GM19035 (cell line): ENCODE measurements at regions not wholly inside any gene's neighbourhood (a gene's known extent, or its start where the extent isn't known, plus 50 kb on each side); places are given as distances from the start of the nearest gene placed in this dataset.

Source experiments
- ATAC-seq: cut with Tn5 transposase; IDR thresholded peaks from one replicate; pipeline ENCODE4 v1.9.1; 2021; ENCODE audit not compliant: unreplicated experiment

- ATAC-seq = no peak
Measured at GRCh38 chr22:47739291-47740015, 977.0 kb downstream of the TBC1D22A start.

GRCh38 chr22:47738472-47739013 is 976.1 kb downstream of the TBC1D22A start:
- no peak for ATAC-seq

- no peak for ATAC-seq
Measured at GRCh38 chr22:47736186-47737034, 974.0 kb downstream of the TBC1D22A start.

GRCh38 chr22:47734511-47734910 is 972.1 kb downstream of the TBC1D22A start:
- ATAC-seq = no peak

- ATAC-seq = no peak
Measured at GRCh38 chr22:47727641-47728040, 965.2 kb downstream of the TBC1D22A start.

- ATAC-seq = no peak
Measured at GRCh38 chr22:47724751-47725150, 962.3 kb downstream of the TBC1D22A start.

- ATAC-seq = no peak
Measured at GRCh38 chr22:47724030-47724429, 961.6 kb downstream of the TBC1D22A start.

GRCh38 chr22:47718337-47718736 is 955.9 kb downstream of the TBC1D22A start:
- no peak for ATAC-seq

GRCh38 chr22:47716890-47717615 is 954.6 kb downstream of the TBC1D22A start:
- no peak for ATAC-seq

GRCh38 chr22:47715866-47716578 is 953.6 kb downstream of the TBC1D22A start:
- no peak for ATAC-seq

- ATAC-seq = no peak
Measured at GRCh38 chr22:47713941-47714340, 951.5 kb downstream of the TBC1D22A start.

GRCh38 chr22:47710135-47710534 is 947.7 kb downstream of the TBC1D22A start:
- no peak for ATAC-seq

- ATAC-seq = no peak
Measured at GRCh38 chr22:47705350-47705749, 942.9 kb downstream of the TBC1D22A start.

- ATAC-seq = no peak
Measured at GRCh38 chr22:47698906-47699305, 936.5 kb downstream of the TBC1D22A start.

- ATAC-seq = no peak
Measured at GRCh38 chr22:47697861-47698260, 935.4 kb downstream of the TBC1D22A start.

GRCh38 chr22:47696776-47697175 is 934.3 kb downstream of the TBC1D22A start:
- ATAC-seq = no peak

GRCh38 chr22:47695176-47695575 is 932.7 kb downstream of the TBC1D22A start:
- no peak for ATAC-seq

GRCh38 chr22:47694536-47695130 is 932.2 kb downstream of the TBC1D22A start:
- no peak for ATAC-seq

GRCh38 chr22:47693606-47694005 is 931.2 kb downstream of the TBC1D22A start:
- ATAC-seq = no peak

- no peak for ATAC-seq
Measured at GRCh38 chr22:47692811-47693210, 930.4 kb downstream of the TBC1D22A start.
